GM23248 (cell line): ENCODE measurements at regions not wholly inside any gene's neighbourhood (a gene's known extent, or its start where the extent isn't known, plus 50 kb on each side); places are given as distances from the start of the nearest gene placed in this dataset.

ENCODE experiments used
- EZH2 ChIP-seq: fragments of 200-600 bp; sonication (generic); IDR thresholded peaks from 2 replicates; pipeline ENCODE4 v1.6.1; 2018; ENCODE audit warnings: antibody characterized with exemption, mild to moderate bottlenecking; ENCODE audit not compliant: insufficient read depth, poor library complexity, severe bottlenecking
- EZH2phosphoT487 ChIP-seq: fragments of 200-600 bp; sonication (generic); IDR thresholded peaks from 2 replicates; pipeline ENCODE4 v1.6.1; 2018; ENCODE audit warnings: antibody characterized with exemption, moderate library complexity, mild to moderate bottlenecking, low read depth; ENCODE audit not compliant: insufficient read depth

GRCh38 chr7:20542594-20542993 is 72.9 kb upstream of the ABCB5 start:
- no peak for TF ChIP-seq EZH2
- TF ChIP-seq EZH2phosphoT487, result no peak
